H54 (cell line): ENCODE measurements at regions not wholly inside any gene's neighbourhood (a gene's known extent, or its start where the extent isn't known, plus 50 kb on each side); places are given as distances from the start of the nearest gene placed in this dataset.
"Not testable (repeated sequence)": the region's sequence is repeated elsewhere in the genome, so short reads cannot be mapped to it uniquely, and the experiment has no call there.

Experiments used
- DNase-seq: peaks from one replicate; pipeline ENCODE4 v3.0.0; 2011; ENCODE audit warnings: low spot score, mixed read lengths; ENCODE audit not compliant: insufficient read length
- FAIRE-seq: peaks from 3 replicates; lab custom pipeline; 2011; peaks lifted over from hg19 to GRCh38; lab: Jason Lieb, UNC
- POLR2A ChIP-seq: IDR thresholded peaks from 2 replicates; pipeline ENCODE4 v1.6.1; 2011; ENCODE audit warnings: low read depth, mild to moderate bottlenecking, low read length

DNA sequence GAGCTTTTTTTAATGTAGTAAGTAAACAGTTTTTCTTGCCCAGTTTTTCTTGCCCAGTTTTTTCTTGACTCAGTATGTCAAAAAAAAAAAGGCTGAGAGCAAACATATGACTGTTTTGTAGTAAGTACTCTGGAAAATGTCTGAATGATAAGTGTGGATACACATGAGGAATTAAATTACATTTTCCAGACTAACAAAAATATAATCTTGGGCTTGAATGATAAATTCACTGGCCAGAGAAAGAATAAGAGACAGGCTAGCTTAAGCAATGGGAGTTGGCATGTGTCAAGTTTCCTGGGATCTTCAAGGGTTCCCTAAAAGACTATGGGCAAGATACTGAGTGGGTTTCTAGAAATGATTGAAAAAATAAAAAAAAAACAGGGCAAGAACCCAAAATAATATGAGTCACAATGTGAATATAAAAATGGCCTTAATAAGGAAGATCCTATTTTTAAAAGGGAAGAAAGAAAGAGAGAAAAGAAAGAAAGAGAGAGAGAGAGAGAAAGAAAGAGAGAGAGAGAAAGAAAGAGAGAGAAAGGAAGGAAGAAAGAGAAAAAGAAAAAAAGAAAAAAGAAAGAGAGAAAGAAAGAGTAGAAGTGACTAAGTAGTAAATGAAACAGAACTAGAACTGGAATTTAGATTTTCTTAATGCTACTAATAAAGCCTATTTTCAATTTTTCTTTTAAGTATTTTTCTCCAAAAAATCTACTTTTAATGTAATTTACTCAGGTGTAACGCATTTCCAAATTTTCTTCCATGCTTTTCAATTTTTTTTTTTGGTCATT, 60.2 kb downstream of the TFPI2 start:
- TF ChIP-seq POLR2A: no peak
- FAIRE-seq (no peak), DNase-seq (no peak)

DNA sequence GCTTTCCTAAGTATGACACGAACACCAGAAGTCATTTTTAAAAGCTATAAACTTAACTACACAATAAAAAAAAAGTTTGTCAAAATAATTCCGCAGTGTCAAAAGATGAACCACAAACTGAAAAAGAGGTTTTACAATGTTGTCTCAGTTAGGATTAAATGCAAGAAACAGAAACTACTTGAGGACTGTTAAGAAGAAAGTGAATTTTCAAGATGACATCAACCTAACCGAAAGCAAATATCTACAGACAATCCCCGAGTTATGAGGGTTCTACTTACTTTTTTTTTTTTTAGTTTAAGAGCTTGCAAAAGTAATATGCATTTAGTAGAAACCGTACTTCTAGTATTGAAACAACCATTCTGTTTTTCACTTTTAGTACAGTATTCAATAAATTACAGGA, 62.3 kb downstream of the TFPI2 start:
- FAIRE-seq (no peak), DNase-seq (no peak)
- TF ChIP-seq POLR2A: no peak

DNA sequence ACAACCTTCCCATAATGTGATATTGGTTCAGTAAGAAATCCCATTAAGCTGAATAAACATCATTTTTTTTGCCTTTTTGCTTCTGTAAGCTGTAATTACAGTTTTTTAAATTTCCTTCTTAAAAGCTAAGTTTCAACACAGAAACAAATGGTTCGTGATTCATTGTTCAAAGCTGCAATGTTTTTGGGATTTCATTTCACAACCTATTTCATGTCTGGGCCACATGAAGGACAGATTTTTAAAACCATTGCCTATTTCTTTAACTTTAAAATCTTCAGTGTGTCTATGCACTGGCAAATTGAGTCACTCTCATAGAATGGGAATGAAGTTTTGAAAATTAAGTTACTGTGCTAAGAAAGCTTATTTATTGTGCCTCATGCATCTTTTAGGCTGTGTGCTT, 66.9 kb downstream of the TFPI2 start:
- no peak for TF ChIP-seq POLR2A
- DNase-seq (no peak), FAIRE-seq (no peak)

DNA sequence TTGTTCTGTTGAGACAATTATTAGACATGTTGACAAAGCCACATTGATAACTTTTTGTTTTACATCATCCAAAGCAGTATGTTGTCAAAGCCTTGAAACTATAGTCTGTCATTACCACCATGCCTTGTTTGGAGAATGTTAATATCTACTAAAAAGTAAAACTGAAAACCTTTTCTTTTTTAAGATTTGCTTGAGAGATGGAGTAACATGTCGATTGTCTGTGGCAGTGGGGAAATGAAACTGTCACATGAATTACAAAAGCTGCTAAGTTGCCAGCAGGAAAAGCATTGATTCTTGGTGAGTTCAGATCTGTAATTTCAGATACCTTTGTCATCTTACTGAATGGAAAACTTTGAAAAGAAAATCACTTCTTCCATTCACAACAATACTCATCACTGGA, 69.1 kb downstream of the TFPI2 start:
- no peak for FAIRE-seq
- no peak for DNase-seq
- TF ChIP-seq POLR2A: no peak

DNA sequence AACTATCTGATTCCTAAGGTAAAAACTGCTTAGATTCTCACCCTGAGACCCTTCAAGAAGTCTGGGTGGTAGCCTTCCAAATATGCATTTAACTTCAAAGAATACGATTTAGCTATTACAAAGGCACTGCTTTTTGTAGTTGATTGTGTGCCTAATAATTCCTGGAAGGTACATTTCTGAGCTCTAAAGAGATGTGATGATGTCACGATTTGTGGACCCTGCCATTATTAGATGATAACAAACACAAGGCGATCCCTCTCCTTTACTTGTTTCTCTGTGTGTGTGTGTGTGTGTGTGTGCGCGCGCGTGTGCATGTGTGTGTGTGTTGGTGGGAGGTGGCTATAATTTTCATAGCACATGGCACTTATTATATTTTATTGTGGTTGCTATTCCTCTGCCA, 70.9 kb downstream of the TFPI2 start:
- no peak for TF ChIP-seq POLR2A
- FAIRE-seq (no peak), DNase-seq (no peak)

DNA sequence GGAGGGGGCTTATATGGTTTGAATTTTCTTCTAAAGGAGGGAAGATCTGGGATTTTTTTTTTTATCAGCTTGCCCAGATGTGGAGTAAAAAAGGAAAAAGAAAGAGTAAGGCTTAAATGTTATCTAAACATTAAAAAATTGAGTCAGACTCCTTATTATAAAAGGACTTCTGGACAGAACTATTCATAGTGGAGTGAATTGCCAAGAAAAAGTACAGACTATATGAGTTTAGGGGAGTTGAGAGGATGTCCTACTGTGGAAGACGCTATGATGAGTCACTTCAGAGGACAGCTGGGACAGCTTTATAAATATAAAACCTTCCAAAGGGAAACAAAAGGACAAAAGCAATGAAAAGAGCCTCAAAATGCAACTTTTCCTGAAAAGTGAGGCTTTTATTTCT, 73.0 kb downstream of the TFPI2 start:
- FAIRE-seq: no peak
- TF ChIP-seq POLR2A: no peak
- DNase-seq: no peak

DNA sequence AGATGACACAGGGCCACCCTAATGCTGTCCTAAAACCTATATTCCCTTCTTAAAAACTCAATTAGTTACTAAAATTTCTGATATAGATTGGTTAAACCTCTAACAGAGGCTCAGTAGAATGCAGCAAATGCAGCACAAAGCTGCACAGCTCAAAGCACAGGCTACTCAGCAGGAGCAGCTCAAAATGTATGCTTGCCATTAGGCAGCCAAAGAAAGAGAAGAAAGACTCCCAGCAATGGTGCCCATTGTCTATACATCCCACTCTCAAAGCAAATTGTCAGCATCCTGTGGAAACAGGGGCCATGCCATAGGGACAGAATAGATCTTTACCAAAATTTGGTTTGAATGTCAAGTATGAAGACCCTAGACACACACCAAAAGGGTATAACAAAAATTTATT, 73.5 kb downstream of the TFPI2 start:
- no peak for FAIRE-seq
- DNase-seq: no peak
- TF ChIP-seq POLR2A: no peak

DNA sequence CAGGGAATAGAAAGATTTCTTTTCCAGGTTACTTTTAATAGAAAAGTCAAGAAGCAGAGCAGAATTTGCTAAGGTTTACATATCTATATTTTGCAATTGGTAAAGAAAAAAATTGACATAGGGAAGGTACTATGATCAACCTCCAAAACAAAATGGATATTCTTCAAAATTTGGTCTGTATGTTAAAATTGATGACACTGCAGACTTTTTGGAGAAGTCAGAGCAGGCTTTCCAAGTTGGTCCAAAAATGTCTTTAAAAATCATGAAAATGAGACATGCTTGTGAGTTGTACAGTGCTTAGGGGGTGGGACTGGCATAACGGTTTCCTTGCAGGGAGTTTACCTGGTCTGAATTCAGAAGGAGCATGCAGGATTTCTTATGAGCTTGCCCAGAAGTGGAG, 77.0 kb downstream of the TFPI2 start:
- FAIRE-seq: no peak
- DNase-seq: no peak
- no peak for TF ChIP-seq POLR2A

DNA sequence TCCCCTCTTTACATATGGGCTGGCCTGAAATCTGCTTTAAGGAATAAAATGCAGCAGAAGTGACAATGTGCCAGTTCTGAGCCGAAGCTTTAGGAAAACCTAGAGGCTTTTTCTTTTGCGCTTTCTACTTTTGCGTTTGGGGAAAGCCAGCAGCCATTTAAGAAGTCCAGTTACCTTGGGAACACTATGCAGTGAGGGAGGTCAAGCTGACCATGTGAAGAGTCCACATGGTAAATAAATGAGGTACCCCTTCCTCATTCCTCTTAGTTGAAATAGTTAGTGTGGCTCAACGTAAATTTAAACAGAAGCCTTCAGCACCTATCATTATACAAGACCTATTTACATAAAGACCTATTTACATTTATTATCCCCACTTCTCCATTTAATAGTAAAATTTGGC, 78.5 kb downstream of the TFPI2 start:
- no peak for DNase-seq
- no peak for TF ChIP-seq POLR2A
- FAIRE-seq: no peak

DNA sequence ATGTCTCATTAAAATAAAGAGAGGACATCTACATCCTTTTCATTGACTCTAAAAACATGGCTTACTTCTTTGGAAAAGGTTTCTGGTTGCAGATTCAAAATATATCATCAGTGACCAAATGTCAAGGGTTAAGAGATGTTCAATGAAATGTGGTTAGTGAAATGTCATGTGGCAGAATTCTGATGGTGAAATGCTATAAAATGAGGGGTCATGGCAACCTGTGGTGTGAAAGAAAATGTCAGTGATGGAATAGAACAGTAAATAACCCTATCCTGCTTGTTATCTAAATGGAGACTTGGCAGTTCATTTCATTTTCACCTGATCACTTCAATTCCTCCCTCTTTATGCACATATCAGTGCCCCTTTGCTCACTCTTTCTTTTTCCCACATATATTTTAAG, 79.4 kb downstream of the TFPI2 start:
- TF ChIP-seq POLR2A: no peak
- DNase-seq (no peak), FAIRE-seq (no peak)

DNA sequence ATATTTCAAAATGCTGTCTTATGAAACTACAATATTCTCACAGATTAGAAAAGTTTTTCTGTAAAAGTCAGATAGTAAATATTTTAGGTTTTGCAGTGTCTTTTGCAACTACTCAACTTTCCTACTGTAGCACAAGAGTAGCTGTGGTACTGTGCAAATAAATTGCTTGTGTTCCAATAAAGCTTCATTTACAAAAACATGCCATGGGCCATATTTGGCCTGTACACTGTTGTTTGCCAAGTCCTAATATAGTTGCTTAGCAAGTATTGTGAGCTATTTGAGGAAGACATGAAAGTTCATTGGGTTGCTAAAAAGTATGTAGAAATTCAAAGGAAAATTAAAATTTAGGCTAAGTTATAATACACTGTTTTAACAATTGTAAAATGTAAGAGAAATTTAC, 80.0 kb downstream of the TFPI2 start:
- TF ChIP-seq POLR2A: no peak
- FAIRE-seq (no peak), DNase-seq (no peak)

DNA sequence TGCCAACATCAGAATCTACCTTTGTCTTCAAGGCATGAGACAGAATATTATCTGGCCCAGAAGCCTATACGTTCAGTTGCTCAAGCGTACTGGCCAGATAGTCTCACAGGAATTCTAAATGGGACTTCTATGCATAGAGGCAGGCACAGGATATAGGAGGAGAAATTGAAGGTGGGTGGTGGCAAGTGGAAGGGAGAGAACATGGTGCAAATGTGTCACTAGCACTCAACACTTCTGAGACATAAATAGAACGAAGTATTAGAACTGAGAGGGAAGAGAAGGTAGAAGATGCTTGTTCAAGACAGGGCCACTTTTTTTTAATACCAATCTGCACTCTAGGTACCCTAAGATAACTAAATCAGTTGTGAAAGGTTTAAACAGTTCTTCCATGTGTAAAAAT, 85.8 kb downstream of the TFPI2 start:
- DNase-seq: no peak
- no peak for FAIRE-seq
- TF ChIP-seq POLR2A: no peak

DNA sequence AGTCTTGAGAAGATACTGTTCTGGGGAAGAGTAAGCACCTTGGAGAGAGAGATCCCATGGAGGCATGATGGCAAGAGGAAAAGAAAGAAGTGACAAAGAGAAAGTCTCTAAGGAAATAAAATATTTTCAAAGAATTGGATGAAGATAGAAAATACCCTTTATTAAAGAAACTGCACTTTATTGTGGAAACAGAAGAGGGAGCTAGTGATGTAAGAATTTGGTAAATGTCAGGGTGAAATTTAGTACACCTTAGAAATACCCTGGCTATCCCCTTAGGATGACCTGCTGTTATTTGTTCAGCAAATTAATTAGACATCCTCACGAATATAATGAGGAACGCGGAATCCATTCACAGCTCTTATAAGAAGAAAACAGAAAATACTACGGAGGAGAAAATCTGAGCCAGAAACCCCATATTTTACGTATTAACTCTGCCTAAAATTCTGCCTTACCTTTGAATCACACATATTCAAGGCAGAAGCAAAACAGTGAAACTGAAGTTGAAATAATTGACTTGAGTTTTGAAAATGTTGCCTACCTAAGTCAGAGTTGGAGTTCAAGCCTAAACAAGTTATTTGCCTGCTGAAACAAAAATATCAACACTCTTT, 90.7 kb downstream of the TFPI2 start:
- DNase-seq: no peak
- TF ChIP-seq POLR2A: no peak
- FAIRE-seq: peak; percentile 50

DNA sequence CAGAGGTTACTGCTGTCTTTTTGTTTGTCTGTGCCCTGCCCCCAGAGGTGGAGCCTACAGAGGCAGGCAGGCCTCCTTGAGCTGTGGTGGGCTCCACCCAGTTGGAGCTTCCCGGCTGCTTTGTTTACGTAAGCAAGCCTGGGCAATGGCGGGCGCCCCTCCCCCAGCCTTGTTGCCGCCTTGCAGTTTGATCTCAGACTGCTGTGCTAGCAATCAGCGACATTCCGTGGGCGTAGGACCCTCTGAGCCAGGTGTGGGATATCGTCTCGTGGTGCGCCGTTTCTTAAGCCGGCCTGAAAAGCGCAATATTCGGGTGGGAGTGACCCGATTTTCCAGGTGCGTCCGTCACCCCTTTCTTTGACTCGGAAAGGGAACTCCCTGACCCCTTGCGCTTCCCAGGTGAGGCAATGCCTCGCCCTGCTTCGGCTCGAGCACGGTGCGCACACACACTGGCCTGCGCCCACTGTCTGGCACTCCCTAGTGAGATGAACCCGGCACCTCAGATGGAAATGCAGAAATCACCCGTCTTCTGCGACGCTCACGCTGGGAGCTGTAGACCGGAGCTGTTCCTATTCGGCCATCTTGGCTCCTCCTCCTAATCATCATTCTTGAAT, 97.4 kb downstream of the TFPI2 start:
- not testable (repeated sequence) for FAIRE-seq, DNase-seq

DNA sequence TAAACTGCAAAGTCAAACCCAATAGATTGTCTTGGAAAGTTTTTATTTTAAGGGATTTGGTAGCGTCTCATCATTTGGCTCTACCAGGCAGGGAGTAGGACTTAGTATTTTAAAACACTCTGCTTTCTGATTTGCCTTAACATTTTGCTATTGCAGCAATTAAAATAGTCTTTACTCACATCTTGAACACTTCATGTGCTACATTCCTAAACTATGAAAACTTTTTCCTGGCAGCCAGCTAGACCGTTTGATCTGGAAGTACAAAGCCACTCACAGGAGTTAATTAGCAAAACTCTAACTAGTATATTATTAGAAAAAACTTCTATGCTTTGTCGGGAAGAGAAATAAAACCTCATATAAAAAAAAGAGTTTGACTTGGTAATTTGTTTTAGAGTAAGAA, 111.4 kb downstream of the TFPI2 start:
- DNase-seq (no peak), FAIRE-seq (no peak)
- TF ChIP-seq POLR2A: no peak
